ENCODE measurements at regions not wholly inside any gene's neighbourhood (a gene's known extent, or its start where the extent isn't known, plus 50 kb on each side); places are given as distances from the start of the nearest gene placed in this dataset.

DNA sequence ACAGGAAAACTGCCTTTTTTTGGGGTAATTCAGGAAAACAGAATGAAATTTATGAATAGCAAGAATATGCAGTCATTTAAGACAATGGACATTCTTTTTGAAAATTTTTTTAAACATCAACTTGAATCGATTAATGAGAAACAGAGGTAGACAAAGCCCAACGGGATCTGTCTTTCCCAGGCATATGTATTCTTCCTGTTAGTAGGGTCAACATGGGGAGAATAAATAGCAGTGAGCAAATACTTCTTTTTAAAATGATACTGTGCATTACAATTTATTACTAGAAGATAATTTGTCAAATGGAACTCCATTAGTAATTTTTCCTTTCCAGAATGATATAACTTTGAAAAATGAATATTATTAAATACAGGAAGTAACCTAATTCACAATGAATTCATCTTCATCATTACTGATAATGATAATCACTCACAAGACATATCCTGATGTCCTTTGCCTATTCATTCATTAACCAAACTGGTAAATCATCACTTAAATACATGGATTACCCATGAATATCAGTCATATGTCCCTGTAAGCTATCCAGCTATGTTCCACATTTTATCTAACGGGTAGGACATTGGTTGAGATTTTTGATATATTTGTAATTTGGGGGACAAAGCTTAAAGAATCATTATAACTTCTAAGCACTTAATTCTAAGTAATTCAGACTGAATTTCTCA lies 209.2 kb upstream of the CDIN1 start:
- no peak for DNase-seq

DNA sequence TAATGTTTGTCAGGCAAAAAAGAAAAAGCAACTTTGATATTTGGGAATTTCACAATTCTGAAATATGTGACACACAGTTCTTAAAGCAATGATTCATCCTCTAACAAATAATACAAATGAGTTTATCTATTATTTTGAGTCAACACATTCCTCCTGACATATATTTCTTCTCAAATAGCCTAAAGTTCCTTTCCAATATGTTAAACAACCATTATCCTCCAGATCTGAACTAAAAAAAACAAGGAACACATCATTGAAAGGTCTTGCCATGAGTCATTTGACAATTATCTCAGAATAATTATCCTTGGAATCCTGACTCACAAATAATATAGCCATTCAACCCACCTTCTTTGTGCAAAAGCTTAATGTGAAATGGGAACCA lies 208.7 kb upstream of the CDIN1 start:
- DNase-seq: no peak

DNA sequence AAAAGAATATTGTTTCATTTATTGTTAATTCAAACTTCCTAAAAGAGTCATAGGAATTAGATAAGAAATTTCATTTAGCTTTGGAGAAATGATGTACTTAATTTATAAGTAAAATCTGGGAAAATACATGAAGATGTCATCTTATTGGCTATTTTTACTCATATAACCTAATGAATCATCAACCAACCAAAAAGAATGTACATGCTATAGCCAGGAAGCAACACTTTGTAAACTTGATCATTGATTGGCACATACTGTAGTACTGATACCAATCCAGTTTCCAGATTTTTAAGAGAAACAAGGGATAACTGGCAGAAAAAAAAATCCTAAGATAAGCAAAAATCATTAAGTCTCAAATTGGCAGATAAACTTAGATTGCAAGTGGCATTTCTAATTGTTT lies 207.9 kb upstream of the CDIN1 start:
- DNase-seq: no peak

DNA sequence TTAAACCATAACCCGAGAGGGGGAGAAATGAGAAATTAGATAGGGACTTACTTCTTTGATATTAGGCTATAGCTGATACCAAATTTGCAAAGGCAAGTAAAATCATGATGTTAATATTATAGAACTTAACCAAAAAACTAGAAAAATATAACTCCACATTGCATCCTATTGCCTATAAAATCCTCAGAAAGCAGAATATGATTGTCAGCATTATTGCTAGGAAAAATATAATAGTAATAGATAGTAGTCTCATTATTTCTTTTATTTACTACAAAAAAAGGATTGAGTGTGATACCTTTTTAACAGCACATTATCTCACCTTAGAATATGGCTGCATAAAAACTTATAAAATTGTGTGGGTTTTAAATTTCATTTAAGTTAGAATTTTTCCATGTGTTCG lies 206.5 kb upstream of the CDIN1 start:
- no peak for DNase-seq

DNA sequence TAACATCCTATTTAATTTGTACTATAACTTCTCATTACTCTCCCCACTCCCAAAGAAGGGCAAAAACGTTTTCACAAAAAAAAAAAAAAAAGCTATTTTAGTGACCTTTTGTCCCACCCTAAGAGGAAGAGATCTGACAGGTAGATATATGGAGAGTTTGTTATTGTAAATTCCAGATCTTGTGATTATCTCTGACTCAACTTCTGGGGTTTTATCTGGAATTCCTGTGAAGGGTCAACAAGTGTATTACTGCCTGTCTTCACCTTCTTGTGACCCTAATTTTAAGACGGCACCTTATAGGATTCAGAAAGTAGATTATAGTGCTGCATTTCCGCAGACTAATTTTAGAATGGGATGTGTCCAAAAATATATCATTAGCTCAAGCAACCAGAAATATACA lies 205.9 kb upstream of the CDIN1 start:
- no peak for DNase-seq

DNA sequence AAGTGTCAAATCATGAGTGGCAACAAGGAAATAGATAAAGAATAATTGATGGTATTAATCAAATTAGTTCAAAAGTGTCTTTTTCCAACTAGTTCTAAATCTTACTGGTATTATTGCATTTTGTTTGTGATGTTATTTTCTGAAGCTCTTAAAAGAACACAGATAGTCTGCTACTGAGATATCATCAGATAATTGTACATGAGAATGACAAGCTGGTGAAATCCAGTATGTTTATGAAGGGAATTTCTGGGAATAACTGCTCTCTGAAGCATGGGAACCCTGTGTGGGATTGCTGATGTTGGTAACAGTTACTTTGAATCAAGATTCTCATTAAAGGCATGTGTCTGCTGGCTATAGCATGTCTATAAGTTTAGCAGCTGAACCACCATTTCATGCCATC lies 190.3 kb upstream of the CDIN1 start:
- no peak for DNase-seq

DNA sequence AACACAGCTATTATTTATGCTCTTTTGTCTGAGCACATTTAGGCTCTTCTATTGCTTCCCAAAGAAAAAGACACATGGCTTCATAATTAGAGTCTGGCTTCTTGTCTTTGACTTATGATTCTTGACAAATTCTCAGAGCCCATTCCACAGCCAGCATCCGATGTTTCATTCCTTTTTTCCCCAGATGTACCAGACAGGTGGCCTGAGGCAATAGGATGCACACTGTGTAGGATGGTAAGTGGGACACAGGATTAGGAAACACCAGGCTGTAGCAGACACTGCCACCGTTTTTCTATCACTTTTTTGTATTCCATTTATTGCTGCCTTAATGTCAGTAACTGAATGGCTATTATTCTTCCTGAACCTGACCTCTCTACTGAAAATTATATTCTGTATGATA lies 188.9 kb upstream of the CDIN1 start:
- DNase-seq: no peak

DNA sequence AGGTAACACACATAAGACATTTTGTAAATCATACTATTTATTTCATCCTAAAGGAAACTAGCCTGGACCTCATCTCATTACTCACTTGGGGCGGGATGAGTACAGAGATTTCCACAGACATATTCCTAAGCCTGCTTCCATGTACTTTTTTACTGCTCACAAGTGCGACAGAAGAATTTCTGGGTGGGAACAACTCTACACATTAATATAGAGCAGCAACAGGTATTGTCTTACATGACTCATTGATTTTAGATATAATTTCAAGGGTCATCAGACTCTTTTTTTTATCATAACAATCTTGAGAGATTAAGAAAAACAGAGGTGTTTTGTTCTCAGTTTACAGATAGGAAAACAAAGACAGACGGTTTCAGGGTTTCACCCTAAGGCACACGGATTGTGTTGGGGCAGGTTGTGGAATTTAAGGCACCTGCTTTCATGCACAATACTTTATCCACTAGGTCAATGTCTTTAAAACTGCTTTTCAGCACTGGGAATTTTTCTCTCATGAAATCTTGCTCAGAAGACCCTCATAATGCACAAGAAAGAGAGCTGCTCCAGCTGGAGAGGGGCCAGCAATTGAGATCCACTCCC lies 186.7 kb upstream of the CDIN1 start:
- DNase-seq: no peak

DNA sequence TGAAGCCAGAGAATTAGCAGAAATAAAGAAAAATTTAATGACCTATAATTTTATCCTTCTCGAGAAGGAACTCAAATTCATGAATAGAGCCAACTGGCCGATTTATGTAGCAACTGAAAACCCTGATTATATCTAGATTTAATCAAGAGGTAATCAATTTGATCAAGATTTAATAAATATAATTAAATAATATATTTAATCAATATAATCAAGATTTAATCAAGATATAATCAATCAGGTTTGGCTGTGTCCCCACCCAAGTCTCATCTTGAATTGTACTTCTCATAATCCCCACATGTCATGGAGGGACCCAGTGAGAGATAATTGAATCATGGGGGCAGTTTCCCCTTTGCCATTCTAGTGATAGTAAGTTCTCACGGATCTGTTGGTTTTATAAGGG lies 181.2 kb upstream of the CDIN1 start:
- DNase-seq: no peak

DNA sequence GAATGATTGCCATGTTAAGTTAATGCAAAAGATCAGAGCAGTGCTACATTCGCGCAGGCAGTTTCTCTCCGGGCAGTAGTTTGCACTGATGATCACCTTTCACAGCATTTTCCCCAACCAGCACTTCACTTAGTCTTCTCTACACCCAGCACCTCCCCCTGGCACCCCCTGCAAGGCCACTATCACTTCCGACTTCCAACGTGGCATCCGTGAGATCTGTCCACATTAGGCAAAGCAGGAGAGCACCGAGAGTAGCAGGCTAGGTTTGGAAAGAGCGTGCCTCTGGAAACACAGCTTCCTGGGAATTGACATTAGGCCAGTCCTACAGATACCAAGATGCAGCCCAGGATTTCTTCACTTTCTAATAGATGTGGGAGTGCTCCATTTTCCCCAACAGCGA lies 180.2 kb upstream of the CDIN1 start:
- DNase-seq: no peak

DNA sequence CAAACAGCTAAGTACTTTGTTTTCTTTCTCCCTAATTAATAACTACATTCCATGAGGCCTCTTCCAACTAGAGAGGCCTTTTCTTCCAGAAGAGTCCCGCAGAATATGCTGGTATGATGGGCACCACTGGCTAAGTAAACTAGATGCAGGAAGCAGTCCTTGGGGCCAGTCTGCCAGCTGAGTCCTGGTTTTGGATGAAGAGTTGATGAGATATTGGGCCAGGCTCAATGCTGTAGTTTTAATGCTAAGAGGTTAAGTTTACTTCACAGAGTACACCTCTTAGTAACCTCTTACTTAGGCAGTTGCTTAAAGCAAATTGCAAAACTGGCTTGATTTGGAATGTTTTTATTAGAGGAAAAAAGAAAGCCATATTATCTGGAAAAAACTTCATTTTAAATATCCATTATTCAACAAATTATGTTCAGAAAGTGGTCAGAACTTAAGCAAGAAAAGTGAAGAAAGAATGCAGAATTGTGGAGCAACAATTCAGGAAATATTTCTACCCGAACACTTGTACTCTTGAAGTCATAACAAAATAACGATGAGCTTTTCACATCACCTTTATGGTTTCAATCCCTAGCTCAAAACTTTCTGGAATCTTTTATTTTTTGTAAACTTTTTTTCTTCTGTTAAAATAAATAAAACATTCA lies 178.4 kb upstream of the CDIN1 start:
- no peak for DNase-seq

DNA sequence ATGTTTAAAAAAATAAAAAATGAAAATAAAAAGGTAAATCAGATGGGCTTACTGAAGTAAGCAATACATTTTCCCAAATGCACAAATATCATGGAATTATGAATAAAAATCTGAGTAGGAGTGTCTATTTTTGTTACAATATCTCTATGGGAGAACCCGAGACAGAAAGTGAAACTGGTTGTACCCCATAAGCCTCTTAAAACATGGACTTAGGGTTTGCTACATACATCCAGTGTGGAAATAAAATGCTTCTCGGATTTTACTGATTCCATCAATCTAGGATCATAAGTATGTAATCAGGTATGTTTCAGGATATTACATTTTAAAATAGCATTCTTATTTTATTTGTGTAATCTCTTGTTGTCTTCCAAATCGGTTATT lies 177.8 kb upstream of the CDIN1 start:
- no peak for DNase-seq

DNA sequence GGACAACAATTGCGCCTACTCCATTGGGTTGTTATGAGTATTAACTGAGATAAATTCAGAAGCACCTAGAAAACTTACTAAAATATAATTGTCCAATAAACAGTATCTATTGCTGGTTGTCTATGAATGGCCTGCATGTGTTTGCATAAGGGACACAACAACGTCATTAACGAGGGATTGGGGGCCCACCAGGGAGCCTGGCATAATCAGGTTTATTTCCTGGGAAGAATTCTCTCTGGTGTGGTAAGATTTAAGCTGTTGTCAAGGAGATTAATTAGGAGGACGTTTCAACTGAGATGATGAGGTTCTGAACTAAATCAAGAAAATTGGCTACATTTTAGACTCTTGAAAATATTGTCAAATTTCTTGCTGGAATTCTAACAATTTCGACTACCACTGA lies 176.1 kb upstream of the CDIN1 start:
- no peak for DNase-seq

DNA sequence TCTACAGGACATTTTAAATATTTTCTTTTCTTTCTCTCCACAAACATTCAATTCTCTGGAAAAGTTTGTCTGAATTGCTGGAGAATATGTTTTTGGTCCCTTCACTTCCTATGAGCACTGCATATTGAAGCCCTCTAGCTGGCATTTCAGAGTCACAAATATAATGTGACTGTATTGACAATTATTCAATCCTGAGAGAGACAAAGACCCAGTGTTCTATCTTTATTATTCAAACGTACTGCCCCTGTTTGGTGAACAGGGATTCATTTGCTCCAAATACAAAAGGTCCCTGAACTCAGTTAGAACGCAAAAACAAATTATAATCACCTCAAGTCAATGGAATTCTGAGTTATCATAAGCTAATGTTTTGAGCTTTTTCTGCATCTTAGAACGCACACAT lies 173.1 kb upstream of the CDIN1 start:
- no peak for DNase-seq

DNA sequence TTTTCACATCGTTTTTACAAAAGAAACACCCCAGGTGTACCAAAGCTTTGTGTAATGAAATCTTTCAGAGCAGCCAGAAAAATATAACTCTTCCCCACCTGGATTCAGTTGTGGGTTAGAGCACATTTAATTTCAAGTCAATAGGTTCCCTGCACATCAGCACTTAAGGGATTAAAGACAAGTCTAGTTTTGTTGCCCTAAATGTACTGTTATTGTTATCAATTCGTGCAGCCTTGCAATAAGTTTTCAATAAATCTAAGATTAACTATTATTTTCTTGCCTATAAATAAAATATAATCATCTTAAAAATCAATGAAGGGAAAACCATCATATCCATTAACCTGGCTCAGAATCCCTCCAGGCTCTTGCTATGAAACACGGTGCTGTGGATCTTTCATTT lies 172.5 kb upstream of the CDIN1 start:
- DNase-seq: no peak

DNA sequence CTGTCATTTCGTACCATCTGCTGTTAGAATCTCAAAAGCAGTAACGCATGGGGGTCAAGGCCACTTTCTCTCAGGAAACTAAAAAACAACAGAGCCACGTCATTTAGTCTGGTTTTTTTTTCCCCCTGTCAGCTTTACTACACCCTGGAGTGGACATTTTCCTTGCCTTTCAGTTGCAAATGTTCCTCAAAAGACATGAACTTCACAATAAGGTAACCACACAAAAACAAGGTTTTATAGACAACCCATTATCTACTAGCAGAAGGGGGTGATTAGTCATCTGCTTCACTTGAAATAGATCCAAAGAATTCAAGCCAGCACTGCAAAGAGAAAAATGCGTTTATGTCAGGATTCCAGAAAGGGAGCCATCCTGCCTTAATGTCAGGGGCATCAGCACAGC lies 171.8 kb upstream of the CDIN1 start:
- peak; percentile 33 for DNase-seq

DNA sequence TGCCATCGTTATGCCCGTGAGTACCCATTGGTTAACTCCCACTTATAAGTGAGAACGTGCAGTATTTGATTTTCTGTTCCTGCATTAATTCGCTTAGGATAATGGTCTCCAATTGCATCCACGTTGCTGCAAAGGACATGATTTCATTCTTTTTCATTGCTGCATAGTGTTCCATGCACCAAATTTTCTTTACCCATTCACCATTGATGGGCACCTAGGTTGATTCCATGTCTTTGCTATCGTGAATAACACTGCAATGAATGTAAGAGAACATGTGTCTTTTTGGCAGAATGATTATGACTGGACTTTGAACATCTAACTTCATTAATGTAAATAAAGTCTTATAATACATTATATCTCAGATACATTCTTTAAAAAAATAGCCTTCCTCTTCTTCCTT lies 169.6 kb upstream of the CDIN1 start:
- DNase-seq: no peak

DNA sequence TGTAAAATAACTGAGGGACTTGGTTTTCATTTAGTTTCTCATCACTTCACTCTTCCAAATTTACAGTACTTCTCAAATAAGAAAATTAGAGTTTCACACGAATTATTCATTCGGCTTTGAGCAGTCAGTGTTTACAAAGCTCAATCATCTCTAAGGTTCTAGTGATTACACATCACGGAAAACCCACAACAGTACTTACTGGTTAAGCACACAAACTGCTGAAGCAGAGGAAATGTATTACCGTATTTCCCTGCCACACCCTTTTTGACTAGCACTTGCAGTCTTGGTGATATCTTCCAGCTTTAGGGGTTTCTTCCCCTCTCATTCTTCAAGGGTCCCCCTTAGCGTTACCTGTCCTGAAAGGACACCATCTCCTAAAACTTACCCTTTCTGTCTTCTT lies 164.8 kb upstream of the CDIN1 start:
- DNase-seq: no peak

DNA sequence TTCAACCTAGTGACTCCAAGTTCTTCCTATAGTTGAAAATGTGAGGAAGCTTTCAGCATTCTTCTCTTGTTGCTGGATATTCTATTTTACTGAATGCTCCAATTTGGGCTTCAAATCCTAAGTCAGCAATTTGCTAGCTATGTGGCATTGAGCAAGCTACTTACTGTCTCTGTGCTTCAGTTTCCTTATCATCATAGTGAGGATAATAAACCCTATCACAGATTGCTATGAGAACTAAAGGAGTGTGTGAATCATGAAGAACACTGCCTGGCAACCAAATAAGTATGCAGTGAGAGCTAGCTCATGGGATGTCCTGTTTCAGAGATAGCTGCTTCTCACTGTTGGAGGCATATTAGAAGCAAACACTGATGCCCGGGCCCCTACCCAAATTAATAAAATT lies 163.8 kb upstream of the CDIN1 start:
- DNase-seq: no peak

DNA sequence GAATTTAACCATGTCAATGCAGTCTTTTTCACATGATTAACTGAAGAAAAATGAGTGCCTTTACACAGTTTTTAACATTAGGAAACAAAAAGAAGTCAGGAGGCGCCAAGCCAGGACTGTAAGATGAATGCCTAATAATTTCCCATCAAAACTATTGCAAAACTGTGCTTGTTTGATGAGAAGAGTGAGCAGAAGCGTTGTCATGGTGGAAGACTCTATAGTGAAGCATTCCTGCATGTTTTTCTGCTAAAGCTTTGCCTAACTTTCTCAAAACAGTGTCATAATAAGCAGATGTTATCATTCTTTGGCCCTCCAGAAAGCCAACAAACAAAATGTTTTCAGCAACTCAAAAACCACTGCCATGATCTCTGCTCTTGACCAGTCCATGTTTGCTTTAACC lies 156.8 kb upstream of the CDIN1 start:
- DNase-seq: no peak

DNA sequence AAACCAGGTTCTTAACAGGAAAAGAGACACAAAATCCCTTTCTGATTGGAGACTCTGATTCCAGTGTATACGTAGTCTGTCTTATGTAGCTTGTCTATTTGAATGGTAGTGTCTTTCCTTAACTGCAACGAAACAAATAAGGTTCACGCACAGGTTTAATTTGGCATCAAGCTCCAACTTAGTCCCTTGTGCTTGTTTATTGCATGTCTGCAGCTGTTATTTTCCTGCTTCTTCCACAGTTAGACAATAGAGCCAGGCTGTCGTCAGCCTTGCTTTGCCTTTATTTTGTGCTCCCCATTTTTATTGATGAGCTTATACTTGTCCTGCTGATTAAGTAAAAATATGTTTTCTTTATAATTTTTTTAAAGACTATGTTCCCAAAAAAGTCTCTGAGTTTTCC lies 152.7 kb upstream of the CDIN1 start:
- no peak for DNase-seq

DNA sequence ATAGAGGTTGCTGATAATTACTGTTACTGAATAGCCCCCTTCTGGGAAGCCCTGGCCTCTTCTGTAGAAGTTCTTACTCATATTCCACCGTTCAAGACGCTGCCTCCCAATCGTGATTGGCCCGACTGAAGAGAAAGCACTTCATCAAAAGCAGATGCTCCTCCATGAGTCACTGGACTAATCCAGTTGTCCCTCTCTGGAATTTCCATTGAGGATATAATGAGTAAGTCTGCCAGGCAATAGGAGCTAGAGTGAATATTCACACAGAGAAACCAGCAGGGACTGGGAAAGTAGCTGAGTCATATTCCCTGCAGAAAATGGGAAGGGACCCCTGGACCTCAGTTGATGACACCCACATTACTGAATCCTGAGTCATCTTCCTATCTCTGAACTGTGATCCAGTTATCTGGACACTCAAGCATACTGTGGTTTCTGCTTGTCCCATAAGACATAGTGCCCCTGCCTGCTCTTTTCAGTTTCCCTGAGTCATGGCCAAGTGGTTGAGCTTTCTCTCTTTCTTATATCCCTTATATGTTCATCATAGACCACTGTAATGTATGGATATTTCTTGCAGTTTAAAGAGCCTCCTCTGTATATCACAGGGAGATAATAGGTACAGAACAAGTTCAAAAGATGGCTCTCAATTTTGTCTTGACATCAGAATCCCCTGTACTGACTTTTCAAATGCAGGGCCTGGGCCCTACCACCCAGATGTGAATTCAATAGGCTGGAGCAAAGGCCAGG lies 151.2 kb upstream of the CDIN1 start:
- DNase-seq: peak; percentile 84

DNA sequence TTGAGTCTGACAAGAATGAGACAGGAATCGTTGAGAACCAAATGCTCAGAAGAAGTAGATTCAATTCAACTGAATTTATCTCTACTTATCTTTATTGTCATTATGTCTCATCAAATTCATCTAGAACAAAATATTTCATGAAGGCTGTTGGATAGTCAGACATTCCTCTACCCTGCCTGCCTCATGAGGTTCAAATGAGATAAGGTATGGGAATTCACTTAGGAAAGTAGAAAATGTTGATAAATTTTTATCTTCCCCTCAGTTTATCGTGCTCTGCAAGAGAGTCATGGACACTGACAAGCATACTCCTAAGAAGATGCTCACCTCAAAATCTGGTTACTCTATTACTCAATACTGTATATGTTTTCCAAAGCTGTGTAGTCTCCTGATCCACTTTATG lies 149.7 kb upstream of the CDIN1 start:
- DNase-seq: no peak

DNA sequence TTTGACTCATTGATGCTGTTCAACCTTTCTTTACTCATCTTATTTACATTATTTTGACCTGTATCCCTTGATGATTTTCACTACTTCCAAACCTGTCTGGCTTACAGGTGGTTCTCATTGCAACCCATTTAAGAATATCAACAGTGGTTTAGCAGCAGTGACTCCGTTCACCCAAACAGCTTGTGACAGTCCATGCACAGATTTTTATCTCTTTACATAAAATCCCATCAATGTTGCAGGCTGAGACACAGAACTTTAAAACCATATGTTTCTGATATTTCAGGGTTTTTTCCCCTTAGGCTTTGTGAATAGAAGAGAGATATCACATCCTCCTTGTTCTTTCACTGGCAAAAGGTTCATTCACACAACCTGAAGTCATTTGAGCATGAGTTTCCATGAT lies 149.1 kb upstream of the CDIN1 start:
- DNase-seq: no peak
